ENCODE measurements at regions not wholly inside any gene's neighbourhood (a gene's known extent, or its start where the extent isn't known, plus 50 kb on each side); places are given as distances from the start of the nearest gene placed in this dataset.

DNA sequence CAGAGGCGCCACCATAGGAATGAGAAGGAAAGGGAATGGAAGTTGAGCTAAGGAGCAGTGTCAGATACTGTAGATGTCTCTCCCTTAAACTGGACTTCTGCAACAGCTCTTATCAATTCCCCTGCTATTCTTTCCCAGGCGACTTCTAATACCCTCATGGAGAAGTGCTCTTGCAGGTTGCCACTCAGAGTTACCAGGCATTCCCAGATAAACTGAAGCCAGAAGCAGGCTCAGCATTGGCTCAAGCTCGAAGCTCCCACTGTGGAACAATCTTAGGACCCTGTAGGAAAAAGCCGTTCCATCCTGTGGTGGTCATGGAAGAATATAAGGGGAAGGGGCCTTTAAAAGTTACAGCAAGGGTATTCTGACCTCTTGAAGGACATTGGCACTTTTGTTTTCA lies 208.7 kb upstream of the PLET1 start:
- no peak for TF ChIP-seq POLR2AphosphoS5 (IDR thresholded peaks at IDR 0.05)
- no peak for TF ChIP-seq POLR2A (IDR thresholded peaks at IDR 0.05)
- TF ChIP-seq, protein P1, sequence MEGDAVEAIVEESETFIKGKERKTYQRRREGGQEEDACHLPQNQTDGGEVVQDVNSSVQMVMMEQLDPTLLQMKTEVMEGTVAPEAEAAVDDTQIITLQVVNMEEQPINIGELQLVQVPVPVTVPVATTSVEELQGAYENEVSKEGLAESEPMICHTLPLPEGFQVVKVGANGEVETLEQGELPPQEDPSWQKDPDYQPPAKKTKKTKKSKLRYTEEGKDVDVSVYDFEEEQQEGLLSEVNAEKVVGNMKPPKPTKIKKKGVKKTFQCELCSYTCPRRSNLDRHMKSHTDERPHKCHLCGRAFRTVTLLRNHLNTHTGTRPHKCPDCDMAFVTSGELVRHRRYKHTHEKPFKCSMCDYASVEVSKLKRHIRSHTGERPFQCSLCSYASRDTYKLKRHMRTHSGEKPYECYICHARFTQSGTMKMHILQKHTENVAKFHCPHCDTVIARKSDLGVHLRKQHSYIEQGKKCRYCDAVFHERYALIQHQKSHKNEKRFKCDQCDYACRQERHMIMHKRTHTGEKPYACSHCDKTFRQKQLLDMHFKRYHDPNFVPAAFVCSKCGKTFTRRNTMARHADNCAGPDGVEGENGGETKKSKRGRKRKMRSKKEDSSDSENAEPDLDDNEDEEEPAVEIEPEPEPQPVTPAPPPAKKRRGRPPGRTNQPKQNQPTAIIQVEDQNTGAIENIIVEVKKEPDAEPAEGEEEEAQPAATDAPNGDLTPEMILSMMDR (IDR thresholded peaks at IDR 0.05): no peak
